ENCODE measurements at regions not wholly inside any gene's neighbourhood (a gene's known extent, or its start where the extent isn't known, plus 50 kb on each side); places are given as distances from the start of the nearest gene placed in this dataset.

- no peak for DNase-seq
These were observed 230.5 kb downstream of the IDS start for GRCh38 chrX:149274516-149275105.

GRCh38 chrX:149272690-149273463 is 232.2 kb downstream of the IDS start:
- no peak for DNase-seq

GRCh38 chrX:149267878-149268813 is 237.0 kb downstream of the IDS start:
- no peak for DNase-seq

GRCh38 chrX:149262086-149262485 is 243.0 kb downstream of the IDS start:
- DNase-seq, result no peak

- no peak for DNase-seq
These were observed 245.9 kb downstream of the IDS start for GRCh38 chrX:149259241-149259640.

GRCh38 chrX:149255860-149256259 is 249.2 kb downstream of the IDS start:
- DNase-seq, result no peak

GRCh38 chrX:149248073-149248625 is 257.0 kb downstream of the IDS start:
- no peak for DNase-seq

GRCh38 chrX:149230689-149231088 is 274.4 kb downstream of the IDS start:
- DNase-seq, result no peak

- DNase-seq, result no peak
These were observed 281.3 kb downstream of the IDS start for GRCh38 chrX:149223854-149224253.

GRCh38 chrX:149222040-149222439 is 283.1 kb downstream of the IDS start:
- no peak for DNase-seq

GRCh38 chrX:149221230-149221629 is 283.9 kb downstream of the IDS start:
- no peak for DNase-seq

- no peak for DNase-seq
These were observed 291.8 kb downstream of the IDS start for GRCh38 chrX:149213264-149213663.

GRCh38 chrX:149208307-149208706 is 296.8 kb downstream of the IDS start:
- no peak for DNase-seq

- no peak for DNase-seq
These were observed 297.6 kb downstream of the IDS start for GRCh38 chrX:149207518-149207917.

GRCh38 chrX:149205937-149206336 is 299.2 kb downstream of the IDS start:
- DNase-seq, result no peak

- DNase-seq, result no peak
These were observed 300.0 kb downstream of the IDS start for GRCh38 chrX:149205081-149205480.

- no peak for DNase-seq
These were observed 305.4 kb downstream of the IDS start for GRCh38 chrX:149199734-149200133.

- no peak for DNase-seq
These were observed 305.9 kb downstream of the IDS start for GRCh38 chrX:149198980-149199732.

- DNase-seq, result no peak
These were observed 320.0 kb downstream of the IDS start for GRCh38 chrX:149185087-149185486.

- no peak for DNase-seq
These were observed 343.5 kb downstream of the IDS start for GRCh38 chrX:149161435-149162088.

- DNase-seq, result no peak
These were observed 347.1 kb downstream of the IDS start for GRCh38 chrX:149157976-149158375.

GRCh38 chrX:149152941-149153340 is 352.2 kb downstream of the IDS start:
- DNase-seq, result no peak
